Liver (tissue), 8 donors: ENCODE measurements at regions not wholly inside any gene's neighbourhood (a gene's known extent, or its start where the extent isn't known, plus 50 kb on each side); places are given as distances from the start of the nearest gene placed in this dataset.

Experiments
- DNase-seq: peaks from one replicate; pipeline ENCODE4 v3.0.0-alpha.2; 2017; ENCODE audit warnings: low spot score
- H3K27ac ChIP-seq, 2 donors: one replicate each; pipeline ENCODE4 v1.7.0; 2013; ENCODE audit warnings: inconsistent platforms in 2 of 2, low read length in 2 of 2, control low read depth in 1 of 2, low read depth in 1 of 2, mild to moderate bottlenecking in 1 of 2
- H3K27me3 ChIP-seq, 4 donors: one replicate each; pipeline versions ENCODE4 v1.6.1 to v1.7.0; 2013; ENCODE audit warnings: low read length in 3 of 4, inconsistent platforms in 1 of 4, mild to moderate bottlenecking in 1 of 4, moderate library complexity in 1 of 4; ENCODE audit not compliant: control insufficient read depth in 4 of 4, insufficient read depth in 4 of 4
- H3K36me3 ChIP-seq, 4 donors: one replicate each; pipeline versions ENCODE4 v1.6.1 to v1.7.0; 2013; ENCODE audit warnings: low read length in 3 of 4, mild to moderate bottlenecking in 3 of 4, low read depth in 1 of 4, moderate library complexity in 1 of 4; ENCODE audit not compliant: control insufficient read depth in 4 of 4, insufficient read depth in 3 of 4
- H3K4me1 ChIP-seq, 4 donors: one replicate each; pipeline versions ENCODE4 v1.6.1 to v1.7.0; 2013; ENCODE audit warnings: low read length in 3 of 4, mild to moderate bottlenecking in 3 of 4, moderate library complexity in 1 of 4; ENCODE audit not compliant: control insufficient read depth in 4 of 4, insufficient read depth in 4 of 4
- H3K4me3 ChIP-seq, 3 donors: one replicate each; pipeline versions ENCODE4 v1.6.1 to v1.7.0; 2013; ENCODE audit warnings: low read length in 3 of 3, control low read depth in 1 of 3, low read depth in 1 of 3, mild to moderate bottlenecking in 1 of 3
- H3K9ac ChIP-seq, 2 donors: one replicate each; pipeline ENCODE4 v1.7.0; 2013; ENCODE audit warnings: low read length in 2 of 2, mild to moderate bottlenecking in 2 of 2, moderate library complexity in 2 of 2, control low read depth in 1 of 2, low read depth in 1 of 2
- H3K9me3 ChIP-seq, 4 donors: one replicate each; pipeline versions ENCODE4 v1.6.1 to v1.7.0; 2013; ENCODE audit warnings: low read length in 3 of 4; ENCODE audit not compliant: control insufficient read depth in 4 of 4
- EGR1 ChIP-seq, 2 donors: IDR thresholded peaks; 2 replicates each; pipeline ENCODE4 v1.6.1; 2016 to 2018; ENCODE audit warnings: antibody characterized with exemption in 2 of 2, low read depth in 2 of 2
- FOXA2 ChIP-seq: IDR thresholded peaks from 2 replicates; pipeline ENCODE4 v1.6.1; 2016; ENCODE audit warnings: antibody characterized with exemption
- GABPA ChIP-seq, 2 donors: IDR thresholded peaks in 1 of 2; conservative IDR thresholded peaks in 1 of 2; 2 replicates each; pipeline ENCODE4 v1.6.1; 2016; ENCODE audit warnings: antibody characterized with exemption in 2 of 2, mild to moderate bottlenecking in 1 of 2, moderate library complexity in 1 of 2
- HNF4A ChIP-seq, 2 donors: conservative IDR thresholded peaks; 2 replicates each; pipeline ENCODE4 v1.6.1; 2016; ENCODE audit warnings: antibody characterized with exemption in 2 of 2, mild to moderate bottlenecking in 2 of 2
- HNF4G ChIP-seq: IDR thresholded peaks from 2 replicates; pipeline ENCODE4 v1.6.1; 2016; ENCODE audit warnings: antibody characterized with exemption
- JUND ChIP-seq, 2 donors: IDR thresholded peaks; 2 replicates each; pipeline ENCODE4 v1.6.1; 2016; ENCODE audit warnings: antibody characterized with exemption in 2 of 2
- NR2F2 ChIP-seq: IDR thresholded peaks from 2 replicates; pipeline ENCODE4 v1.6.1; 2016; ENCODE audit warnings: antibody characterized with exemption
- RAD21 ChIP-seq, 2 donors: IDR thresholded peaks; 2 replicates each; pipeline ENCODE4 v1.6.1; 2016; ENCODE audit warnings: antibody characterized with exemption in 2 of 2, mild to moderate bottlenecking in 2 of 2
- RXRA ChIP-seq, 2 donors: IDR thresholded peaks; 2 replicates each; pipeline ENCODE4 v1.6.1; 2017 to 2018; ENCODE audit warnings: antibody characterized with exemption in 2 of 2, mild to moderate bottlenecking in 1 of 2
- SP1 ChIP-seq: IDR thresholded peaks from 2 replicates; pipeline ENCODE4 v1.6.1; 2018; ENCODE audit warnings: antibody characterized with exemption, mild to moderate bottlenecking
- TAF1 ChIP-seq: conservative IDR thresholded peaks from 2 replicates; pipeline ENCODE4 v1.6.1; 2016; ENCODE audit warnings: antibody characterized with exemption, mild to moderate bottlenecking
- YY1 ChIP-seq: IDR thresholded peaks from 2 replicates; pipeline ENCODE4 v1.6.1; 2016; ENCODE audit warnings: antibody characterized with exemption, mild to moderate bottlenecking
- WGBS: extraction: QIAGEN DNeasy Blood & Tissue Kit; methylation state at CpG from one replicate; pipeline ENCODE4 v1.1.7; 2013; 5-methylcytosine and 5-hydroxymethylcytosine counted together
- TF ChIP-seq, protein P1 (sequence below): IDR thresholded peaks from 2 replicates; pipeline ENCODE4 v1.6.1; 2016; ENCODE audit warnings: antibody characterized with exemption
- TF ChIP-seq, protein P2 (sequence below): fragments of 150-350 bp; IDR thresholded peaks from 2 replicates; pipeline ENCODE4 v1.5.1; 2017; ENCODE audit warnings: improper control_type of control experiment, low read depth, low read length; ENCODE audit not compliant: missing input control
- TF ChIP-seq, protein P3 (sequence below): IDR thresholded peaks from 2 replicates; pipeline ENCODE4 v1.6.1; 2016; ENCODE audit warnings: antibody characterized with exemption, mild to moderate bottlenecking
- TF ChIP-seq, protein P4 (sequence below): IDR thresholded peaks from 2 replicates; pipeline ENCODE4 v1.6.1; 2016; ENCODE audit warnings: antibody characterized with exemption
- donor health status: healthy.
- donor health status: healthy.
- donor health status: healthy.
- donor health status: healthy.
- donor health status: healthy.

DNA sequence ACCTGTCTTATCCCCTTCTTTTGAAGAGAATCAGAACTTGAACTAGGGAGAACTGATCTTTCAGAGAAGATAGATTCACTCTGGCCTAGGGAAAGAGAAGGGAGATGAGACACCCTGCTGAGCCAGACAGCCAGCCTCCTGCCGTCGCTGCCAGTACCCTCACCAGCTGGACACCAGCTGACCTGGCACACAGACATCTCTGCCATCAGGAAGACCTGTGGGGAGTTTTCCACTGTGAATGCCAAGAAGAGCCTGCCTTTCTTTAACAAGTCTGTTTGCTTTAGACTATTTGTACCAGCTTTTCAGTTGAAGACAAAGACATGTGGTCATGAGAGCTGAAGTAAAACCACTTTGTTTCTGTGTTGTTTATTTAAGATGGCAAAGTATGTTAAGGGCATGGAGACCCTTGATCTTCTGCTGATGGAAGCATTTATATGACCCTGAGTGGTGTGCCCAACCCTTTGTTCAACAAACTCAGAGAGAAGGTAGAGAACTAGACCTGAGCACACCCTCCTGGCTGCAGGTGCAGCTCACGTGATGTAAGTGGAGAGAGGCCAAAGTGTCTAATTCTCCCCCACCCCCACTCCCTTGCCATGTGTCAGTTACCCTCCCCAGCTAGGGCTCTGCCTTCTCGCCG is 82.3 kb upstream of the SLC24A3 start:
- Histone ChIP-seq H3K27ac (no peak overlapping the region), H3K36me3 (no peaks in the 10 kb centered on the region), H3K4me1 (no peaks in the 10 kb centered on the region), H3K27me3 (peaks cover 0 to 2% (median 0%) of the 10 kb centered on the region in 4 donors), H3K9me3 (peaks cover 0 to 7% (median 1%) of the 10 kb centered on the region in 4 donors), H3K9ac (no peak overlapping the region), H3K4me3 (no peak overlapping the region)
- no peak for DNase-seq
- 60% methylated on average over 5 of the region's 5 CpGs for WGBS
- TF ChIP-seq, protein P1, sequence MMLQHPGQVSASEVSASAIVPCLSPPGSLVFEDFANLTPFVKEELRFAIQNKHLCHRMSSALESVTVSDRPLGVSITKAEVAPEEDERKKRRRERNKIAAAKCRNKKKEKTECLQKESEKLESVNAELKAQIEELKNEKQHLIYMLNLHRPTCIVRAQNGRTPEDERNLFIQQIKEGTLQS: no peak
- TF ChIP-seq, protein P2, sequence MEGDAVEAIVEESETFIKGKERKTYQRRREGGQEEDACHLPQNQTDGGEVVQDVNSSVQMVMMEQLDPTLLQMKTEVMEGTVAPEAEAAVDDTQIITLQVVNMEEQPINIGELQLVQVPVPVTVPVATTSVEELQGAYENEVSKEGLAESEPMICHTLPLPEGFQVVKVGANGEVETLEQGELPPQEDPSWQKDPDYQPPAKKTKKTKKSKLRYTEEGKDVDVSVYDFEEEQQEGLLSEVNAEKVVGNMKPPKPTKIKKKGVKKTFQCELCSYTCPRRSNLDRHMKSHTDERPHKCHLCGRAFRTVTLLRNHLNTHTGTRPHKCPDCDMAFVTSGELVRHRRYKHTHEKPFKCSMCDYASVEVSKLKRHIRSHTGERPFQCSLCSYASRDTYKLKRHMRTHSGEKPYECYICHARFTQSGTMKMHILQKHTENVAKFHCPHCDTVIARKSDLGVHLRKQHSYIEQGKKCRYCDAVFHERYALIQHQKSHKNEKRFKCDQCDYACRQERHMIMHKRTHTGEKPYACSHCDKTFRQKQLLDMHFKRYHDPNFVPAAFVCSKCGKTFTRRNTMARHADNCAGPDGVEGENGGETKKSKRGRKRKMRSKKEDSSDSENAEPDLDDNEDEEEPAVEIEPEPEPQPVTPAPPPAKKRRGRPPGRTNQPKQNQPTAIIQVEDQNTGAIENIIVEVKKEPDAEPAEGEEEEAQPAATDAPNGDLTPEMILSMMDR: no peak
- TF ChIP-seq GABPA (IDR thresholded peaks at IDR 0.05 in 1 of 2, conservative IDR thresholded peaks at IDR 0.05 in 1 of 2) (no peak), HNF4G (no peak), TAF1 (no peak), FOXA2 (no peak)

DNA sequence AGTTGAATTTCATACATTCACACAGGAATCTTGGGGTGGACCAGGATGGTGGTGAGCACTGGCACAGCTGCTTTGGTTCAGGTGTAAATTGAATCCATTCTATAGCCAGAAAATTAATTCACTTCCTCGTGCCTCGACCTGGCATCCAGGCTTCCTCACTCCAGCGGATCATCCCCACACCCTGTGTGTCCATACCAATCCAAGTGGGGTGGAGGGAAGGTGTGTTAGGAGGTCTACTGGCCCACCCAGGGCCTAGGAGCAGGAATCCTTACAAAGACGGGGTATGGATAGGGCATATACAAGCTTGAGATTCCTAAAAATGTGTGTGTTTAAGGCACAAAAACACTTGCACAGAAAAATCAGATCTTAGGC is 81.8 kb upstream of the SLC24A3 start:
- Histone ChIP-seq H3K36me3 (no peaks in the 10 kb centered on the region), H3K27me3 (peaks cover 0 to 2% (median 0%) of the 10 kb centered on the region in 4 donors), H3K4me1 (no peaks in the 10 kb centered on the region), H3K9ac (no peak overlapping the region), H3K4me3 (no peak overlapping the region), H3K9me3 (peaks cover 0 to 10% (median 1%) of the 10 kb centered on the region in 4 donors), H3K27ac (no peak overlapping the region)
- 76% methylated on average over 4 of the region's 4 CpGs for WGBS
- DNase-seq: no peak
- TF ChIP-seq RAD21 (IDR thresholded peaks at IDR 0.05): no peak
- no peak for TF ChIP-seq RXRA (IDR thresholded peaks at IDR 0.05)
- TF ChIP-seq, protein P3, sequence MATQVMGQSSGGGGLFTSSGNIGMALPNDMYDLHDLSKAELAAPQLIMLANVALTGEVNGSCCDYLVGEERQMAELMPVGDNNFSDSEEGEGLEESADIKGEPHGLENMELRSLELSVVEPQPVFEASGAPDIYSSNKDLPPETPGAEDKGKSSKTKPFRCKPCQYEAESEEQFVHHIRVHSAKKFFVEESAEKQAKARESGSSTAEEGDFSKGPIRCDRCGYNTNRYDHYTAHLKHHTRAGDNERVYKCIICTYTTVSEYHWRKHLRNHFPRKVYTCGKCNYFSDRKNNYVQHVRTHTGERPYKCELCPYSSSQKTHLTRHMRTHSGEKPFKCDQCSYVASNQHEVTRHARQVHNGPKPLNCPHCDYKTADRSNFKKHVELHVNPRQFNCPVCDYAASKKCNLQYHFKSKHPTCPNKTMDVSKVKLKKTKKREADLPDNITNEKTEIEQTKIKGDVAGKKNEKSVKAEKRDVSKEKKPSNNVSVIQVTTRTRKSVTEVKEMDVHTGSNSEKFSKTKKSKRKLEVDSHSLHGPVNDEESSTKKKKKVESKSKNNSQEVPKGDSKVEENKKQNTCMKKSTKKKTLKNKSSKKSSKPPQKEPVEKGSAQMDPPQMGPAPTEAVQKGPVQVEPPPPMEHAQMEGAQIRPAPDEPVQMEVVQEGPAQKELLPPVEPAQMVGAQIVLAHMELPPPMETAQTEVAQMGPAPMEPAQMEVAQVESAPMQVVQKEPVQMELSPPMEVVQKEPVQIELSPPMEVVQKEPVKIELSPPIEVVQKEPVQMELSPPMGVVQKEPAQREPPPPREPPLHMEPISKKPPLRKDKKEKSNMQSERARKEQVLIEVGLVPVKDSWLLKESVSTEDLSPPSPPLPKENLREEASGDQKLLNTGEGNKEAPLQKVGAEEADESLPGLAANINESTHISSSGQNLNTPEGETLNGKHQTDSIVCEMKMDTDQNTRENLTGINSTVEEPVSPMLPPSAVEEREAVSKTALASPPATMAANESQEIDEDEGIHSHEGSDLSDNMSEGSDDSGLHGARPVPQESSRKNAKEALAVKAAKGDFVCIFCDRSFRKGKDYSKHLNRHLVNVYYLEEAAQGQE: no peak
- no peak for TF ChIP-seq SP1
- TF ChIP-seq NR2F2: no peak
- TF ChIP-seq TAF1: no peak
- no peak for TF ChIP-seq GABPA (IDR thresholded peaks at IDR 0.05 in 1 of 2, conservative IDR thresholded peaks at IDR 0.05 in 1 of 2)
- no peak for TF ChIP-seq EGR1 (IDR thresholded peaks at IDR 0.05; ENCODE audit: low read depth in 2 of 2)
- no peak for TF ChIP-seq HNF4A (conservative IDR thresholded peaks at IDR 0.05)
- TF ChIP-seq, protein P1: no peak
- no peak for TF ChIP-seq JUND (IDR thresholded peaks at IDR 0.05)
- no peak for TF ChIP-seq YY1
- TF ChIP-seq HNF4G: no peak
- TF ChIP-seq, protein P4, sequence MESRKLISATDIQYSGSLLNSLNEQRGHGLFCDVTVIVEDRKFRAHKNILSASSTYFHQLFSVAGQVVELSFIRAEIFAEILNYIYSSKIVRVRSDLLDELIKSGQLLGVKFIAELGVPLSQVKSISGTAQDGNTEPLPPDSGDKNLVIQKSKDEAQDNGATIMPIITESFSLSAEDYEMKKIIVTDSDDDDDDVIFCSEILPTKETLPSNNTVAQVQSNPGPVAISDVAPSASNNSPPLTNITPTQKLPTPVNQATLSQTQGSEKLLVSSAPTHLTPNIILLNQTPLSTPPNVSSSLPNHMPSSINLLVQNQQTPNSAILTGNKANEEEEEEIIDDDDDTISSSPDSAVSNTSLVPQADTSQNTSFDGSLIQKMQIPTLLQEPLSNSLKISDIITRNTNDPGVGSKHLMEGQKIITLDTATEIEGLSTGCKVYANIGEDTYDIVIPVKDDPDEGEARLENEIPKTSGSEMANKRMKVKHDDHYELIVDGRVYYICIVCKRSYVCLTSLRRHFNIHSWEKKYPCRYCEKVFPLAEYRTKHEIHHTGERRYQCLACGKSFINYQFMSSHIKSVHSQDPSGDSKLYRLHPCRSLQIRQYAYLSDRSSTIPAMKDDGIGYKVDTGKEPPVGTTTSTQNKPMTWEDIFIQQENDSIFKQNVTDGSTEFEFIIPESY: no peak
- TF ChIP-seq, protein P2: no peak
